ENCODE measurements at regions not wholly inside any gene's neighbourhood (a gene's known extent, or its start where the extent isn't known, plus 50 kb on each side); places are given as distances from the start of the nearest gene placed in this dataset.

DNA sequence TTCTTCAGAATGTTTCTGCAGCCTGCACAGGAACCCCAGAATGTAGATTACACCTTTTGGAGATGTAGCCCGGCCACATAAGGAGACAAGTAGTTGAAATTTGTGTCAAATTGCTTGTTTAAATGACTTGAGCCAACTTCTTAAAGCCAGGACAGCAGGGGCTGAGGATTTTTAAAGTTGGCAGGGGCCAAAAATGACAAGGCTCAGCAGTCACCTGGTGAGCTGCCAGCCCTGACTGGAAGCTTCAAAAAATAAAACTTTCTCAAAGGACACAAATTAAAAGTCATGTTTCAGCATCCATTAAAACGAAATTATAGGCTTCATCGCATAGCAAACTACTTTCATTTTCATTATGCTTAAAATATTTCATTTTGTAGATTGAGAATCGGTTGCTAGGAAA, 340.3 kb upstream of the WWC1 start:
- POLR2A ChIA-PET, result no interaction called here
- no peaks in the 10 kb centered on the region for H3K4me1 Mint-ChIP-seq (ENCODE audit: low read depth)
- no peak overlapping the region for H3K27ac Mint-ChIP-seq
- no peaks in the 10 kb centered on the region for H3K9me3 Mint-ChIP-seq
- DNase-seq, result no peak
- CTCF ChIA-PET, result no interaction called here
- intact Hi-C loops (cut with micrococcal nuclease), result no loop called here
- H3K27me3 Mint-ChIP-seq, result no peaks in the 10 kb centered on the region
- H3K4me3 Mint-ChIP-seq, result no peak overlapping the region
- no peak for ATAC-seq
- no peaks in the 10 kb centered on the region for H3K36me3 Mint-ChIP-seq (ENCODE audit: low read depth)
- no peak for TF ChIP-seq CTCF (IDR thresholded peaks at IDR 0.05)

GRCh38 chr5:167952278-167952995, 339.0 kb upstream of the WWC1 start:
- CTCF ChIA-PET, result no interaction called here
- intact Hi-C loops (cut with micrococcal nuclease), result no loop called here
- no peaks in the 10 kb centered on the region for H3K4me1 Mint-ChIP-seq (ENCODE audit: low read depth)
- H3K4me3 Mint-ChIP-seq, result no peak overlapping the region
- no peak for TF ChIP-seq CTCF (IDR thresholded peaks at IDR 0.05)
- no peak for ATAC-seq
- POLR2A ChIA-PET, result no interaction called here
- DNase-seq, result no peak
- no peaks in the 10 kb centered on the region for H3K9me3 Mint-ChIP-seq
- H3K27me3 Mint-ChIP-seq, result no peaks in the 10 kb centered on the region
- no peaks in the 10 kb centered on the region for H3K36me3 Mint-ChIP-seq (ENCODE audit: low read depth)
- H3K27ac Mint-ChIP-seq, result no peak overlapping the region

- no peaks in the 10 kb centered on the region for H3K27me3 Mint-ChIP-seq
- no peak overlapping the region for H3K4me3 Mint-ChIP-seq
- ChIA-PET POLR2A (no interaction called here), CTCF (no interaction called here)
- H3K36me3 Mint-ChIP-seq (ENCODE audit: low read depth), result no peaks in the 10 kb centered on the region
- DNase-seq (no peak), ATAC-seq (no peak)
- intact Hi-C loops (cut with micrococcal nuclease), result no loop called here
- H3K9me3 Mint-ChIP-seq, result peaks cover 5% of the 10 kb centered on the region
- no peak overlapping the region for H3K27ac Mint-ChIP-seq
- H3K4me1 Mint-ChIP-seq (ENCODE audit: low read depth), result no peaks in the 10 kb centered on the region
- TF ChIP-seq CTCF (IDR thresholded peaks at IDR 0.05), result no peak
Measured at GRCh38 chr5:167953151-167953798, 338.2 kb upstream of the WWC1 start.

DNA sequence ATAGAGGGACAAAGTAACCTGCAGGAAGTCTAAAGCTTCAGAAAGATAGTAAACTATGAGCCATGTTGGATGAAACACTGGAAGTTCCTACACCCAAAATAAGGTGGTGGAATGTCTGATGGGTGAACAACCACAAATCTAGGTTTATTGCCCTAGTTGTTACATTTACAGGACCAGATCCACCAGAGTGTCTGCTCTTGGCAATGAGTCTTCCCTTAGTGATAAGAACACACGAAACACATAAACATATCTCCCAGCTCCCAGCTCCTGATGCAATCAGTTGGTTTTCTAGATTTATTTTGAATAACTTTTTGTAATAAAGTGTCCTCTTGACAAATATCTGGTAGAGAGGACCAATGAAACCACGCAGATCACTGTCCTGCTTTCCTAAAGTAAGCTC, 329.7 kb upstream of the WWC1 start:
- intact Hi-C loops (cut with micrococcal nuclease), result no loop called here
- ATAC-seq (no peak), DNase-seq (no peak)
- no peak for TF ChIP-seq CTCF (IDR thresholded peaks at IDR 0.05)
- Mint-ChIP-seq H3K27me3 (no peaks in the 10 kb centered on the region), H3K36me3 (ENCODE audit: low read depth) (no peaks in the 10 kb centered on the region), H3K9me3 (peaks cover 7% of the 10 kb centered on the region), H3K4me1 (ENCODE audit: low read depth) (no peaks in the 10 kb centered on the region), H3K27ac (no peak overlapping the region), H3K4me3 (no peak overlapping the region)
- CTCF ChIA-PET, result no interaction called here
- POLR2A ChIA-PET, result no interaction called here

GRCh38 chr5:167964529-167964928, 326.9 kb upstream of the WWC1 start:
- Mint-ChIP-seq H3K4me3 (no peak overlapping the region), H3K9me3 (no peaks in the 10 kb centered on the region), H3K27ac (no peak overlapping the region), H3K4me1 (ENCODE audit: low read depth) (no peaks in the 10 kb centered on the region), H3K36me3 (ENCODE audit: low read depth) (no peaks in the 10 kb centered on the region), H3K27me3 (no peaks in the 10 kb centered on the region)
- POLR2A ChIA-PET, result no interaction called here
- TF ChIP-seq CTCF (IDR thresholded peaks at IDR 0.05), result no peak
- ATAC-seq (no peak), DNase-seq (no peak)
- CTCF ChIA-PET, result no interaction called here
- intact Hi-C loops (cut with micrococcal nuclease), result no loop called here

All from activated CD8-positive, alpha-beta T cell treated with anti-CD3 and anti-CD28 coated beads for 36 hours (primary cell).